ENCODE measurements at regions not wholly inside any gene's neighbourhood (a gene's known extent, or its start where the extent isn't known, plus 50 kb on each side); places are given as distances from the start of the nearest gene placed in this dataset.

GRCh38 chr11:110038201-110038600, 55.0 kb upstream of the ZC3H12C start:
- FAIRE-seq (no peak), DNase-seq (ENCODE audit: insufficient read length, low spot score) (no peak)
- no peak for TF ChIP-seq CTCF (IDR thresholded peaks at IDR 0.05; ENCODE audit: insufficient read depth, missing control alignments)
